H9 (cell line): ENCODE measurements at regions not wholly inside any gene's neighbourhood (a gene's known extent, or its start where the extent isn't known, plus 50 kb on each side); places are given as distances from the start of the nearest gene placed in this dataset.

Experiments used
- DNase-seq: peaks from one replicate; pipeline ENCODE4 v3.0.0-alpha.2; 2017
- H2AFZ ChIP-seq: one replicate; pipeline ENCODE4 v1.6.1; 2013; ENCODE audit warnings: mild to moderate bottlenecking, low read length, control low read depth, moderate library complexity
- H2AK5ac ChIP-seq: 2 replicates; pipeline ENCODE4 v1.6.1; 2013; ENCODE audit warnings: low read length, control low read depth, mixed read lengths; ENCODE audit not compliant: insufficient read length
- H2BK120ac ChIP-seq: one replicate; pipeline ENCODE4 v1.6.1; 2013; ENCODE audit warnings: low read depth, mild to moderate bottlenecking, low read length, control low read depth, inconsistent platforms; ENCODE audit not compliant: poor library complexity, severe bottlenecking
- H2BK12ac ChIP-seq: 2 replicates; pipeline ENCODE4 v1.6.1; 2013; ENCODE audit warnings: low read length, control low read depth, mixed read lengths, low read depth; ENCODE audit not compliant: insufficient read length
- H2BK15ac ChIP-seq: 2 replicates; pipeline ENCODE4 v1.6.1; 2013; ENCODE audit warnings: low read depth, low read length, control low read depth
- H2BK20ac ChIP-seq: one replicate; pipeline ENCODE4 v1.6.1; 2013; ENCODE audit warnings: low read depth, mild to moderate bottlenecking, low read length, control low read depth, inconsistent platforms; ENCODE audit not compliant: poor library complexity, severe bottlenecking
- H2BK5ac ChIP-seq: 2 replicates; pipeline ENCODE4 v1.6.1; 2013; ENCODE audit warnings: low read length, control low read depth, mixed read lengths; ENCODE audit not compliant: insufficient read length
- H3K14ac ChIP-seq: 2 replicates; pipeline ENCODE4 v1.6.1; 2013; ENCODE audit warnings: low read length, control low read depth; ENCODE audit not compliant: insufficient read depth
- H3K18ac ChIP-seq: 2 replicates; pipeline ENCODE4 v1.6.1; 2013; ENCODE audit warnings: low read depth, mild to moderate bottlenecking, mixed read lengths, low read length, control low read depth; ENCODE audit not compliant: insufficient read length
- H3K23ac ChIP-seq: 2 replicates; pipeline ENCODE4 v1.6.1; 2013; ENCODE audit warnings: low read length, control low read depth, mixed read lengths, low read depth; ENCODE audit not compliant: insufficient read length
- H3K23me2 ChIP-seq: 2 replicates; pipeline ENCODE4 v1.6.1; 2013; ENCODE audit warnings: low read depth, mild to moderate bottlenecking, mixed read lengths, low read length, control low read depth; ENCODE audit not compliant: insufficient read length, poor library complexity, severe bottlenecking
- H3K27ac ChIP-seq: 2 replicates; pipeline ENCODE4 v1.5.1; 2013; ENCODE audit warnings: low read length, control low read depth, mixed read lengths, low read depth; ENCODE audit not compliant: insufficient read length
- H3K27me3 ChIP-seq: 2 replicates; pipeline ENCODE4 v1.6.1; 2013; ENCODE audit warnings: low read length, control low read depth, inconsistent platforms; ENCODE audit not compliant: insufficient read depth
- H3K4ac ChIP-seq: 2 replicates; pipeline ENCODE4 v1.6.1; 2013; ENCODE audit warnings: low read depth, mild to moderate bottlenecking, control low read depth, inconsistent platforms, low read length, moderate library complexity
- H3K4me1 ChIP-seq: 2 replicates; pipeline ENCODE4 v1.6.1; 2013; ENCODE audit warnings: low read length, control low read depth, inconsistent platforms; ENCODE audit not compliant: insufficient read depth
- H3K4me2 ChIP-seq: 2 replicates; pipeline ENCODE4 v1.6.1; 2013; ENCODE audit warnings: low read length, control low read depth, mixed read lengths; ENCODE audit not compliant: insufficient read length, insufficient read depth
- H3K56ac ChIP-seq: 2 replicates; pipeline ENCODE4 v1.6.1; 2013; ENCODE audit warnings: low read depth, mild to moderate bottlenecking, mixed read lengths, low read length, control low read depth; ENCODE audit not compliant: insufficient read length
- H3K79me1 ChIP-seq: 2 replicates; pipeline ENCODE4 v1.6.1; 2013; ENCODE audit warnings: low read depth, mild to moderate bottlenecking, moderate library complexity, low read length, control low read depth, inconsistent platforms; ENCODE audit not compliant: insufficient read depth, poor library complexity, severe bottlenecking
- H3K79me2 ChIP-seq: 2 replicates; pipeline ENCODE4 v1.6.1; 2013; ENCODE audit warnings: low read length, control low read depth, inconsistent platforms; ENCODE audit not compliant: insufficient read depth
- H3K9ac ChIP-seq: 2 replicates; pipeline ENCODE4 v1.6.1; 2013; ENCODE audit warnings: low read length, control low read depth, mixed read lengths; ENCODE audit not compliant: insufficient read length; ENCODE audit errors: extremely low read depth
- H3K9me3 ChIP-seq: one replicate; pipeline ENCODE4 v1.6.1; 2013; ENCODE audit warnings: low read depth, low read length, inconsistent platforms; ENCODE audit not compliant: control insufficient read depth
- H3T11ph ChIP-seq: one replicate; pipeline ENCODE4 v1.6.1; 2013; ENCODE audit warnings: mild to moderate bottlenecking, low read length, control low read depth, inconsistent platforms
- H4K20me1 ChIP-seq: one replicate; pipeline ENCODE4 v1.6.1; 2013; ENCODE audit not compliant: control insufficient read depth, insufficient read length, insufficient read depth
- H4K5ac ChIP-seq: 2 replicates; pipeline ENCODE4 v1.6.1; 2013; ENCODE audit warnings: low read depth, mild to moderate bottlenecking, mixed read lengths, low read length, control low read depth; ENCODE audit not compliant: insufficient read length
- H4K8ac ChIP-seq: replicated peaks from 2 replicates; pipeline ENCODE4 v1.6.1; 2013; ENCODE audit warnings: low read length, control low read depth, mixed read lengths, low read depth; ENCODE audit not compliant: insufficient read length
- H4K91ac ChIP-seq: 2 replicates; pipeline ENCODE4 v1.6.1; 2013; ENCODE audit warnings: low read depth, mild to moderate bottlenecking, moderate library complexity, mixed read lengths, low read length, control low read depth; ENCODE audit not compliant: insufficient read length
- H3K27ac Mint-ChIP-seq, 3 experiments: 2 replicates in 2 of 3; 3 replicates in 1 of 3; pipeline ENCODE4 v1.8.0; 2020 to 2021; ENCODE audit warnings: mixed read lengths in 3 of 3, mild to moderate bottlenecking in 1 of 3, moderate library complexity in 1 of 3
- H3K27me3 Mint-ChIP-seq: 2 replicates; pipeline ENCODE4 v1.8.0; 2021; ENCODE audit warnings: low read depth, mild to moderate bottlenecking, moderate library complexity, mixed read lengths
- H3K36me3 Mint-ChIP-seq, 3 experiments: 2 replicates in 2 of 3; 3 replicates in 1 of 3; pipeline ENCODE4 v1.8.0; 2020 to 2021; ENCODE audit warnings: low read depth in 3 of 3, mixed read lengths in 3 of 3; ENCODE audit not compliant: insufficient read depth in 1 of 3
- H3K4me1 Mint-ChIP-seq, 2 experiments: 2 replicates each; pipeline ENCODE4 v1.8.0; 2020; ENCODE audit warnings: mixed read lengths in 2 of 2
- H3K4me3 Mint-ChIP-seq, 2 experiments: 2 replicates in 1 of 2; 3 replicates in 1 of 2; pipeline ENCODE4 v1.8.0; 2020 to 2021; ENCODE audit warnings: mild to moderate bottlenecking in 2 of 2, mixed read lengths in 2 of 2, moderate library complexity in 1 of 2
- H3K9me3 Mint-ChIP-seq, 2 experiments: 2 replicates in 1 of 2; 3 replicates in 1 of 2; pipeline ENCODE4 v1.8.0; 2020; ENCODE audit warnings: mild to moderate bottlenecking in 2 of 2, mixed read lengths in 2 of 2, moderate library complexity in 1 of 2
- CTCF ChIP-seq: fragments of 200-600 bp; sonication (generic); conservative IDR thresholded peaks from 3 replicates; pipeline ENCODE4 v1.8.0; 2021; ENCODE audit warnings: antibody characterized with exemption, mild to moderate bottlenecking
- WGBS: extraction: QIAGEN DNeasy Blood & Tissue Kit; methylation state at CpG from one replicate; pipeline ENCODE4 v1.1.7; 2013; ENCODE audit warnings: missing lambda C conversion rate, low lambda C conversion rate, mixed read lengths; ENCODE audit not compliant: insufficient read length; ENCODE audit errors: extremely low coverage; 5-methylcytosine and 5-hydroxymethylcytosine counted together

GRCh38 chr1:199448646-199449045 lies 578.9 kb upstream of the NR5A2 start:
- Histone ChIP-seq H2AFZ (no peak overlapping the region), H2BK20ac (no peak overlapping the region), H3K23me2 (no peaks in the 10 kb centered on the region), H4K5ac (no peak overlapping the region), H3K4me2 (no peak overlapping the region), H3K4ac (no peak overlapping the region), H3K4me1 (no peaks in the 10 kb centered on the region), H4K91ac (no peak overlapping the region), H2BK120ac (no peak overlapping the region), H4K8ac (no peak overlapping the region), H3K27ac (no peak overlapping the region), H3K79me1 (no peaks in the 10 kb centered on the region), H2BK5ac (no peak overlapping the region), H3T11ph (no peak overlapping the region), H3K79me2 (no peaks in the 10 kb centered on the region), H3K23ac (no peak overlapping the region), H3K9ac (no peak overlapping the region), H2AK5ac (no peak overlapping the region), H3K18ac (no peak overlapping the region), H3K56ac (no peak overlapping the region), H4K20me1 (no peaks in the 10 kb centered on the region), H2BK12ac (no peak overlapping the region), H3K14ac (no peak overlapping the region), H2BK15ac (no peak overlapping the region), H3K27me3 (no peaks in the 10 kb centered on the region), H3K9me3 (no peaks in the 10 kb centered on the region)
- Mint-ChIP-seq H3K27me3 (no peaks in the 10 kb centered on the region; the same call in 1 of the 2 replicates), H3K9me3 (peaks cover 0 to 2% of the 10 kb centered on the region in 2 experiments; a peak in 3 of 5 replicates), H3K36me3 (no peaks in the 10 kb centered on the region; a peak in 1 of 7 replicates), H3K4me1 (peaks cover 0 to 13% of the 10 kb centered on the region in 2 experiments; a peak in 2 of 4 replicates), H3K27ac (no peak overlapping the region), H3K4me3 (no peak overlapping the region)
- TF ChIP-seq CTCF = no peak
- no CpG with 5 or more reads among the region's 3 CpGs for WGBS
- no peak for DNase-seq
